RWPE1 (cell line): ENCODE measurements at regions not wholly inside any gene's neighbourhood (a gene's known extent, or its start where the extent isn't known, plus 50 kb on each side); places are given as distances from the start of the nearest gene placed in this dataset.

Source experiments
- CTCF ChIA-PET: fragments of 350-600 bp; sonication (Branson Sonifier 250); formaldehyde crosslinking; extraction: SDS; loops from one replicate; lab custom pipeline; 2021; lab: Yijun Ruan, JAX
- POLR2A ChIA-PET: fragments of 400-600 bp; formaldehyde crosslinking; extraction: SDS; loops from one replicate; lab custom pipeline; 2020; ENCODE audit warnings: antibody characterized with exemption; ENCODE audit not compliant: low non-redundant PET; lab: Yijun Ruan, JAX
- DNase-seq: peaks from one replicate; pipeline ENCODE4 v3.0.0; 2012; ENCODE audit warnings: low spot score
- H3K27ac ChIP-seq: fragments of 450-650 bp; 2 replicates; pipeline ENCODE4 v1.5.1; 2017
- TF ChIP-seq, protein P1 (sequence below): fragments of 450-650 bp; conservative IDR thresholded peaks from 2 replicates; pipeline ENCODE4 v1.5.1; 2017; ENCODE audit warnings: low read depth, mild to moderate bottlenecking

DNA sequence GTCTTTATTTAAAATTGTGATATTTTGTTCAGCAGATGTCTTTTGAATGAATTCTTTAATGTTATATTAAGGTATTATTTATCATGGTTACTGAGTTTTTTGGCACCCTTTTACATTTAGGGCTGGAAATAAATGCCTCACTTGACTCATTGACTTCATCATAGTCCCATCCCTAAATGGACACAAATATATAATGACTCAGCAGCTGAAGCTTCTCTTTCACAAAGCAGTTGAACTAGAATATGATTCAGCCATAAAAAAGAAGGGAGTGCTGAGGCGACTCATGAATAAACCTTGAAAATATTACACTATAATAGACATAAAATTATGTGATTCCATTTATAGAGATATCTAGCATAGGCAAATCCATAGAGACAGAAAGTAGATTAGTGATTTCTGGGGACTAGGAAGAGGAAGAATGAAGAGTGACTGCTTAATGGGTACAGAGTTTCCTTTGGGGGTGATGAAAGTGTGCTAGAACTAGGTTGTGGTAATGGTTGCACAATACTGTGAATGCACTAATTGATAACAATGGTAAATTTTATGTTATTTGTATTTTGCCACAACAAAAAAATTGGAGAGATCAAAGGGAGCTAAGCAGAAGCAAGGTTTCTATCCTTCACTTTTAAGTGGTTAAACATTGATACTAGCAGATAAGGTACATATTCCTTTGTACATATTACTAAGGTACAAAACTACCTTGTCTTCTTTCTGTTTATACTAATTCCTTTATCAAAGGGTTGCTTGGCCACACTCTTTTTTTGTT is 449.6 kb downstream of the NTRK2 start:
- CTCF ChIA-PET = interaction anchor here (0.7 kb wide), 1 partner anchor 749 kb away, joined by 6 read pairs; no protein-coding TSS in a partner anchor
- TF ChIP-seq, protein P1, sequence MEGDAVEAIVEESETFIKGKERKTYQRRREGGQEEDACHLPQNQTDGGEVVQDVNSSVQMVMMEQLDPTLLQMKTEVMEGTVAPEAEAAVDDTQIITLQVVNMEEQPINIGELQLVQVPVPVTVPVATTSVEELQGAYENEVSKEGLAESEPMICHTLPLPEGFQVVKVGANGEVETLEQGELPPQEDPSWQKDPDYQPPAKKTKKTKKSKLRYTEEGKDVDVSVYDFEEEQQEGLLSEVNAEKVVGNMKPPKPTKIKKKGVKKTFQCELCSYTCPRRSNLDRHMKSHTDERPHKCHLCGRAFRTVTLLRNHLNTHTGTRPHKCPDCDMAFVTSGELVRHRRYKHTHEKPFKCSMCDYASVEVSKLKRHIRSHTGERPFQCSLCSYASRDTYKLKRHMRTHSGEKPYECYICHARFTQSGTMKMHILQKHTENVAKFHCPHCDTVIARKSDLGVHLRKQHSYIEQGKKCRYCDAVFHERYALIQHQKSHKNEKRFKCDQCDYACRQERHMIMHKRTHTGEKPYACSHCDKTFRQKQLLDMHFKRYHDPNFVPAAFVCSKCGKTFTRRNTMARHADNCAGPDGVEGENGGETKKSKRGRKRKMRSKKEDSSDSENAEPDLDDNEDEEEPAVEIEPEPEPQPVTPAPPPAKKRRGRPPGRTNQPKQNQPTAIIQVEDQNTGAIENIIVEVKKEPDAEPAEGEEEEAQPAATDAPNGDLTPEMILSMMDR = no peak

DNA sequence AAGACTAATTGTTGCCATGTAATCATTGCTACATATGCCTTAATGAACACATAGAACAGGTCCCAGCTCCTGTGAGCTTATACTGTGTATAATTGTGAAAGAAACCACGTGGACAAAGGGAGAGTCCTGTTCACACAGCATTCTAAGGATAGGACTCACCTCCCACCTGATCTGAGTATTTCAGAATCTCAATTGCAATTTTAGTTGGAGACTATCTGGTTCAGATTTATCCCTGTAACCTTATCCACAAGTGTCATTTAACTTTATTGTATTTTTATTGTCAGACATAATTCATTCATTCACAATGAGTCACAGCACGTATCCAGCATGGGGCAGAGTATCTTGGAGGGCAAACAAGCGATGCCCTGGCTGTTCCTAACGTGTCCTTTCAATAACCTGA is 448.3 kb downstream of the NTRK2 start:
- POLR2A ChIA-PET = no interaction called here
- H3K27ac ChIP-seq = no peak overlapping the region
- peak; percentile 52 for DNase-seq
- CTCF ChIA-PET = no interaction called here
- TF ChIP-seq, protein P1 = no peak

More for the DNA sequence above, 449.6 kb downstream of the NTRK2 start:
- POLR2A ChIA-PET = no interaction called here
- H3K27ac ChIP-seq = no peak overlapping the region
- peak; percentile 62 for DNase-seq

DNA sequence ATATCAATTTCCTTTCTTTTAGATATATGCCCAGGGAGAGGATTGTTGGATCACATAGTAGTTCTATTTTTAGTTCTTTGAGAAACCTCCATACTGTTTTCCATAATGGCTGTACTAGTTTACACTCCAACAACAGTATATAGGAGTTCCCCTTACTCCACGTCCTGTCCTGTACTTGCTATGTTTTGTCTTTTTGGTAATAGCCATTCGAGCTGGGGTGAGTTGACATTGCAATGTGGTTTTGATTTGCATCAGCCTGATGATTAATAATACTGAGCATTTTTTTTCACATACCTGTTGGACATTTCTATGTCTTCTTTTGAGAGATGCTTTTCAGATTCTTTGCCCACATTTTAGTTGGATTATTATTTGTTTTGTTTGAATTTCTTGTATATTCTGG is 445.9 kb downstream of the NTRK2 start:
- CTCF ChIA-PET = no interaction called here
- H3K27ac ChIP-seq = no peak overlapping the region
- POLR2A ChIA-PET = no interaction called here
- TF ChIP-seq, protein P1 = no peak
- DNase-seq = no peak

DNA sequence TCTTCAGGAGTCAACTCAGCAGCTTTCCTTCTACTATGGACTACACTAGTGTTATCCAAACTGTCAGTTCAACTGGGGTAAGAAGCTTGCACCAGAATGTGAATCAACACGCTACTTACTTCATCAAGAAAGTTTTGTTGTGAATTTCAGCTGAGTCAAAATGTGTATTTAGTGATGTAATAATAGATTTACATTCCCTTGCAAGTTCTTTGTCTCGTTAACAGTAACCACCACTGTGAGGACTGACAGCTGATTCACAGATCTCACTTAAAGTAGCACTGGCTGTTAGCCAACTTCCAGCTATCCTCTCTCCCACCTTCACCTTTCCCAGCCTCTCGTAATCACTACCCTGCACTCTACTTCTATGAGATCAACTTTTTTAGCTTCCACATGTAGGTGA is 445.3 kb downstream of the NTRK2 start:
- H3K27ac ChIP-seq = no peak overlapping the region
- ChIA-PET POLR2A (no interaction called here), CTCF (no interaction called here)
- TF ChIP-seq, protein P1 = no peak
- DNase-seq = peak; percentile 49

DNA sequence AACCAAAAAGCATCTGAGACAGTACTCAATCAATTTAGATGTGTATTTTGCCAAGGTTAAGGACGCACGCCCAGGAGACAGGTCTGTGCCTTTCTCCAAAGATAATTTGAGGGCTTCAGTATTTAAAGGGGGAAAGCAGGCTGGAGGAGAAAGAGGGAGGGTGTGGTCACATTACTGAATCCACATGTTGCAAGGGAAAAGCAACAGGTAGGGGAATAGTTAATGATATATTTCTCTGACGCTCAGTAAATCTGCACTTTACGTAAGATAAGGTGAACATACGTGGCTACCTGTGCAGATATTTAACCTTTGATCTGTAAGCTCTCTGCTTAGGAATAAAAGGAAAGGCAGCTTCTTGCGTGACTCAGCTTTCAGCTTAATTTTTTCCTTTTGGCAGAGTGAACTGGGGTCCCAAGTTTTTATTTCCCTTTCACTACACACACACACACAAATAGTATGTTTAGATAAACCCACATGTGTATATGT is 443.4 kb downstream of the NTRK2 start:
- ChIA-PET CTCF (interaction anchor here (0.6 kb wide), 1 partner anchor 32 kb away, joined by 3 read pairs; no protein-coding TSS in a partner anchor), POLR2A (no interaction called here)
- no peak overlapping the region for H3K27ac ChIP-seq
- DNase-seq = no peak
- TF ChIP-seq, protein P1 = no peak

DNA sequence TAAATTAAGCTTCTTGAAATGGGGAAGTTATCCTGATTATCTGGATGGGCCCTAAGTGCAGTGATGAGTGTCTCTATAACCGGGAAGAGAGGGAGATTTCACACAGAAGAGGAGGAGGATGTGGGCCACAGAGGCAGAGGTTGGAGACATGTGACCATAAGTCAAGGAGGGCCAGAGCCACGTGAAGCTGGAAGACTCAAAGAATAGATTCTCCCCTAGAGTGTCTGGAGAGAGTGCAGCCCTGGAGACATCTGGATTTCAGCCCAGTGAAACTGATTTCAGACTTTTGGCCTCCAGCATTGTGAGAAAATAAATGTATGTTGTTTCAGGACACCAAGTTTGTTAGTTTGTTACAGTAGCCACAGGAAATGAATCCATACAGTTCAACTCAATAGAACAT is 442.9 kb downstream of the NTRK2 start:
- DNase-seq = no peak
- TF ChIP-seq, protein P1 = no peak
- no peak overlapping the region for H3K27ac ChIP-seq
- ChIA-PET CTCF (no interaction called here), POLR2A (no interaction called here)
